ENCODE measurements at regions not wholly inside any gene's neighbourhood (a gene's known extent, or its start where the extent isn't known, plus 50 kb on each side); places are given as distances from the start of the nearest gene placed in this dataset.
"Not testable (repeated sequence)": the region's sequence is repeated elsewhere in the genome, so short reads cannot be mapped to it uniquely, and the experiment has no call there.

DNA sequence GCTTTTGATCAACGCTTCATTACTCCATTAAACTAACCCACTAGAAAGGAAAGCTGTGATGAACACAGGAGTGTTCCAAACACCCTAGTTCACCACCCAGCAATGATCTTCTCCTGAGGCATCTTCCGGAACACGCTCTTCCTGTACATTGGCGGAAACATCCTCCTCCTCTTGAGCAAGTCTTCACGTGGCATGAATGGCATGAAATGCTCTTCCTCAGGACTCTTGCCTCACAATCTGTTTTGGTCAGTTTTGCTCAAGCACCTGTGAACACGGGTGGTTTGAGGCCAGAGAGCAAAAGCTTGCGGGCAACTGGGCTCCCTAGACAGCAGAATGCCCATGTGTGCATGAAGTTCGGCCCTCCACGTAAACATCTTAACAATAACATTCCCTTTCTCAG, 734.2 kb upstream of the SALL3 start:
- no peak for ATAC-seq
- POLR2A ChIA-PET, result no interaction called here
- no peak overlapping the region for H3K27ac Mint-ChIP-seq
- no peak for DNase-seq
- CTCF ChIA-PET, result no interaction called here
- H3K9me3 Mint-ChIP-seq (ENCODE audit: low read depth), result no peaks in the 10 kb centered on the region
- intact Hi-C loops (cut with DNase I, micrococcal nuclease), result no loop called here
- no peak overlapping the region for H3K4me3 Mint-ChIP-seq
- no peaks in the 10 kb centered on the region for H3K27me3 Mint-ChIP-seq
- H3K4me1 Mint-ChIP-seq, result no peaks in the 10 kb centered on the region
- no peaks in the 10 kb centered on the region for H3K36me3 Mint-ChIP-seq (ENCODE audit: low read depth)

DNA sequence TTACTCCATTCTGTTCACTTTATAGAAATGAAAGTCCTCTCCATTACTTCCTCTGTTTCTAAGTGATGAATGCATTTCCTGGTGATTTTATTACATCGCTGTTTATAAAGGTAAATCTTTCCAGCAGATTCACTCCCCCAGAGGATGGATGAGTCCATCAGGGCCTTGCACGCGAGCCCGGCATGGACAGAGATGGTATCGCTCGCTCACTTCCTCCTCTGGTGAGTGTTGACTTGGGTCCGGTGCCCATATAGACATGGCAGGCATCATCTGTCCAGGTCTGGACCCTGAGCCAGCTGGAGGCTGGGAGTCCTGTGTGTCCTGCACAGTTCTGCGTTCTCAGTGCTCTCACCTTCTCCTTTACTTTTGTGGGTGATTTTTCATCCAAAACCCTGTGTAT, 733.6 kb upstream of the SALL3 start:
- intact Hi-C loops (cut with DNase I, micrococcal nuclease), result no loop called here

DNA sequence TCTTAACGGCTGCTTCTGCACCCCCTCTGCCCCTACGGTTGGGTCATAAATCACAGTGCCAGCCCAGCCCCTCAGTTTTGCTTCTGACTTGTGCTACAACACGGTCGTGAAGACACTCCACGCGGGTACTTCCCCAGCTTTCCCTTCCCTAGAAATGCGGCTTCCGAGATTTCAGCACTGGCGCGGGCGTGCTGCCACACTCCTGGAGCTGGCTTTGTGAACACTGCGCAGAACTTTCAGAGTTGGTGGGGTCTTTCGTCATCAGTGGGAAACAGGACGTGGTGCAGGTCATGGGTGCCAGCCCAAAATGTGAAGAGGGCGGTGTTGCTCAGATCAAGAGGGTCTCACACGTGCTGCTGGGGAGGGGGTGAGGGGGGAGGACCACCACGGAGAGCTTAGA, 733.0 kb upstream of the SALL3 start:
- H3K4me3 Mint-ChIP-seq, result no peak overlapping the region
- intact Hi-C loops (cut with DNase I, micrococcal nuclease), result no loop called here
- no peaks in the 10 kb centered on the region for H3K27me3 Mint-ChIP-seq
- H3K9me3 Mint-ChIP-seq (ENCODE audit: low read depth), result no peaks in the 10 kb centered on the region
- no peaks in the 10 kb centered on the region for H3K4me1 Mint-ChIP-seq
- DNase-seq (no peak), ATAC-seq (no peak)
- CTCF ChIA-PET, result no interaction called here
- no peak overlapping the region for H3K27ac Mint-ChIP-seq
- POLR2A ChIA-PET, result no interaction called here
- no peaks in the 10 kb centered on the region for H3K36me3 Mint-ChIP-seq (ENCODE audit: low read depth)

More for the DNA sequence above, 733.6 kb upstream of the SALL3 start:
- ATAC-seq (no peak), DNase-seq (no peak)
- ChIA-PET CTCF (no interaction called here), POLR2A (no interaction called here)
- H3K9me3 Mint-ChIP-seq (ENCODE audit: low read depth), result no peaks in the 10 kb centered on the region
- no peak overlapping the region for H3K27ac Mint-ChIP-seq
- H3K36me3 Mint-ChIP-seq (ENCODE audit: low read depth), result no peaks in the 10 kb centered on the region
- no peak overlapping the region for H3K4me3 Mint-ChIP-seq
- H3K4me1 Mint-ChIP-seq, result no peaks in the 10 kb centered on the region
- H3K27me3 Mint-ChIP-seq, result no peaks in the 10 kb centered on the region

DNA sequence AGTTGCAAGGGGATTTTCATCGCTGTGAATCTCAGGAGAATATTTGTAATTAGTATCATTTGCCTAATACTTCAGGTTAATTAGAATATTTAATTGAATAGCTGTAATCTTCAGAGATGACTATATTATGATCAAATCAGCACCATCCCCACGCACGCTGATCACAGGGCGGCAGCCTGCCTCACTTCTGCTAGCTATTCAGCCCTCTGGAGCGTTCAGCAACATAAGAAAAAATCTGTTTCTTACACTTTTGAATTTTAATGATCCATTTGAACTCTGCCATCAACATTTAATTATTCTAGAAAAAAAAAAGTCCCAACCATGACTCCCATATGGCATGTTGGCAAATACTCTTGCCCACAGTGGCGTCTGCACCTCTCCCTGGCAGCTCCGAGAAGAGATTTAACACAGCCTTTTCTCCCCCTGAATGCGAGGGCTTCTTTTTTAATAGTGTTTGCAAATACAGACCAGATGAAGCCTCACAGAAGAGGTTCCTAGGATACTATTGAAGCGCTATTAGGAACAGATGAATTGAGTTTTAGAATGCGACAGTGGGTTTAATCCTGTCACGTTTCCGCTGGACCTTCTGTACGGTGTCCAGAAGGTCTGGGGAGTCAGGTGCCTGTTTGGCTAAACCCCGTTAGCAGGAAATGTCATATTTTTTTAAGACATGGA, 731.9 kb upstream of the SALL3 start:
- intact Hi-C loops (cut with DNase I, micrococcal nuclease), result no loop called here
- POLR2A ChIA-PET, result no interaction called here
- no peak overlapping the region for H3K4me3 Mint-ChIP-seq
- H3K4me1 Mint-ChIP-seq, result no peaks in the 10 kb centered on the region
- H3K36me3 Mint-ChIP-seq (ENCODE audit: low read depth), result no peaks in the 10 kb centered on the region
- ATAC-seq, result no peak
- no peaks in the 10 kb centered on the region for H3K9me3 Mint-ChIP-seq (ENCODE audit: low read depth)
- CTCF ChIA-PET, result interaction anchor here (0.6 kb wide), 1 partner anchor 711 kb away, joined by 3 read pairs; no protein-coding TSS in a partner anchor
- H3K27me3 Mint-ChIP-seq, result no peaks in the 10 kb centered on the region
- H3K27ac Mint-ChIP-seq, result no peak overlapping the region
- DNase-seq, result no peak

DNA sequence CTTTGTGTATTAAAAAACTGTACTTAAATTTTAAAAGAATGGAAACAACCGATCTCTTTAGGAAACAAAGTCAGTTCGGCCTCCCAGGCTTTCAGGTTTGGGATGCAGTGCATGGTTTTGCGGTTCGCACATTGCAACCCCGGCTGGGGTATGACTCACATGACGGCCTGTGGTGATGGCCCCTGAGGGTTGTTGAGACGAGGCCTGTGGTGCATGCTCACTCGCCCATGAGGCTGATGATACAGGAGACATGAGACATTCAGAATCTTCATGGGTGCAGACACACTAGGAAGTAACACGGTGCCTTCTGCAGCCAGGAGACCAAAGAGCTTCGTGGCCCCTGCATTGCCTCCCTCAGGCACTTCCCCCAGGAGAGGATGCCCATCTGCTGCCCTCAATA, 724.6 kb upstream of the SALL3 start:
- intact Hi-C loops (cut with DNase I, micrococcal nuclease), result no loop called here
- H3K27ac Mint-ChIP-seq, result no peak overlapping the region

DNA sequence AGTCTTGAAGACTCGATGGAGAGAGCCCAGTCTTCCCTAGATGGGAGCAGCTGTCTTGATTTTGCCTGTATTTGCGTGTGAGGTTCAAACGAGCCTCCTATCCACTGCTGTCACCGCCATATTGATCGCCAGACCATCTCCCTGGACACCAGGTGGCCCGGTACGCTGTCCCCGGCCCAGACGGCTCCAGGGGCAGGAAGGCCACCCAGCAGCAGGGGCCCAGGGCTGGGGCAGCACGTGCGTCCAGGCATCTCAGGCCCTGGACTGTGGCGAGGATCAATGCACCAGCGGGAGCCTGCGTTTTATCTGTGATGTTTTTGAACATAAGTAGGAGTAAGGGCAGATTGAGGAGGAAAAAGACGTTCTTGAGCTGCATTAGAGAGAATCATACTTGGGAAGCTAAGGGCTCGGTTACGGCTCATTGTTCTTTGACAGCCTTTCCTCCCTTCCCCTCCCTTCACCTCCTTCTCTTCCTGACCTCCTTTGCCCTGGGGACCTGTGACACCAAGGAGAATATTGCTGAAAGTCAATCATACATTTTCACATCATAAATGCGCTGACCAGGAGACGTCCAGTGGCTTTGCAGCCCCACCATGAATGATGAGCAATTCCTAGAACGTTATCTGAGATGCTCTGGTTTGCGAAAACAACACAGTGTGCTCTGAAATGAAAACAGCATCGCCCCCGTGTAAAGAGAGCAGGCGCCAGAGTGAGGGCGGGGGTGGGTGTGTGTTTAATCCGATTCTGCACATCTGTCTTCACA, 711.2 kb upstream of the SALL3 start:
- intact Hi-C loops (cut with DNase I, micrococcal nuclease), result no loop called here
- Mint-ChIP-seq H3K36me3 (ENCODE audit: low read depth) (no peaks in the 10 kb centered on the region), H3K4me1 (no peaks in the 10 kb centered on the region), H3K27ac (no peak overlapping the region), H3K27me3 (no peaks in the 10 kb centered on the region), H3K4me3 (no peak overlapping the region), H3K9me3 (ENCODE audit: low read depth) (no peaks in the 10 kb centered on the region)
- ATAC-seq (no peak), DNase-seq (no peak)
- CTCF ChIA-PET, result no interaction called here
- POLR2A ChIA-PET, result no interaction called here

More for the DNA sequence above, 724.6 kb upstream of the SALL3 start:
- no peaks in the 10 kb centered on the region for H3K4me1 Mint-ChIP-seq
- ChIA-PET POLR2A (no interaction called here), CTCF (no interaction called here)
- no peak for ATAC-seq
- H3K36me3 Mint-ChIP-seq (ENCODE audit: low read depth), result no peaks in the 10 kb centered on the region
- H3K27me3 Mint-ChIP-seq, result peaks cover 2% of the 10 kb centered on the region
- H3K4me3 Mint-ChIP-seq, result no peak overlapping the region
- H3K9me3 Mint-ChIP-seq (ENCODE audit: low read depth), result no peaks in the 10 kb centered on the region
- no peak for DNase-seq

DNA sequence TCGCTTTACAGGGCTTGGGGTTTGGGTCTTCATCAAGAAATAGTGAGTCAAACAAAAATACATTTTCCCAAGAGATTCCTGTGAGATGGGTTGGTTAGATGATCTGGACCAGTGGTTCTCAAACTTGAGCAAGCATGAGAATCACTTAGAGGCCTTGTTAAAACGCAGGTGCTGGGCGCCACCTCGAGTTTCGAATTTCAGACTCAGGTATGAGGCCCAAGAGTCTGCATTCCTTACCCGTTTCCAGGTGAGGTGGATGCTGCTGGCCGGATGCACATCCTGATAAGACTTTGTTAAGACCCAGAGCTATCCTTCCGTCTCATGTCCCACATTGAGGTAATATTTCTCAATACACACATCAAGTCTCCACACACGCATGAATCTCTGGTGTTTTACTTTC, 707.8 kb upstream of the SALL3 start:
- DNase-seq, result no peak

DNA sequence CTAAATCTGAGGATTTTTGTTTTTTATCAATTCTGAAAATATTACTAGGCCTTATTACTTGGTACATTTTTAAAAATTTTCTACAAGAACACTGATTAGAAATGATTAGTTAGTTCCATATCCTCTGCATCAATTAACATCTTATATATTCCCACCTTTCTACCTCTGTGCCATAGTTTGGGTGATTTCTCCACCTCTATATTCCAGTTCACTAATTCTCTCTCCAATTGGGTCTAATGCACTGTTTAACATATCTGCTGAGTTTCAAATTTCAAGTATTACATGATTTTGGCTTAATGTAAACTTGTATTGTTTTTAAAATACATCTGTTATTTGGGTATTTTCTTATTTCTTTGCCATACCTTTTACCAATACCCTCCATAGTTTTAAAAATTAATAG, 705.7 kb upstream of the SALL3 start:
- DNase-seq, result no peak
- ChIA-PET POLR2A (no interaction called here), CTCF (no interaction called here)
- Mint-ChIP-seq H3K36me3 (ENCODE audit: low read depth) (no peaks in the 10 kb centered on the region), H3K4me3 (no peak overlapping the region), H3K9me3 (ENCODE audit: low read depth) (peaks cover 14% of the 10 kb centered on the region), H3K27ac (no peak overlapping the region), H3K4me1 (no peaks in the 10 kb centered on the region), H3K27me3 (no peaks in the 10 kb centered on the region)
- no peak for ATAC-seq
- intact Hi-C loops (cut with DNase I, micrococcal nuclease), result no loop called here

More for the DNA sequence above, 707.8 kb upstream of the SALL3 start:
- ATAC-seq, result no peak
- Mint-ChIP-seq H3K27me3 (no peaks in the 10 kb centered on the region), H3K9me3 (ENCODE audit: low read depth) (peaks cover 12% of the 10 kb centered on the region), H3K27ac (no peak overlapping the region), H3K4me3 (no peak overlapping the region), H3K4me1 (no peaks in the 10 kb centered on the region), H3K36me3 (ENCODE audit: low read depth) (no peaks in the 10 kb centered on the region)
- CTCF ChIA-PET, result interaction anchor here (0.5 kb wide), 1 partner anchor 137 kb away, joined by 4 read pairs; no protein-coding TSS in a partner anchor
- POLR2A ChIA-PET, result no interaction called here
- intact Hi-C loops (cut with DNase I, micrococcal nuclease), result no loop called here

DNA sequence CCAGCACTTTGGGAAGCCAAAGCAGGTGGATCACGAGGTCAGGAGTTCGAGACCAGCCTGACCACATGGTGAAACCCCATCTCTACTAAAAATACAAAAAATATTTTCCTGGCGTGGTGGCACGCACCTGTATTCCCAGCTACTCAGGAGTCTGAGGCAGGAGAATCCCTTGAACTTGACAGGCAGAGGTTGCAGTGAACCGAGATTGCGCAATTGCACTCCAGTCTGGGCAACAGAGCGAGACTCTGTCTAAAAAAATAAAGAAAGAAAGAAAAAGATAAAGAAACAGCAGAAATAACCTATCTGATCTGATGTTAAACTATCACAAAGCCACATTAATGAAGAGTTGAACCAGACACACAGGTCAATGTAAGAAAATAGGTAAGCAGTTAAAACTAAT, 696.2 kb upstream of the SALL3 start:
- POLR2A ChIA-PET; DNase-seq; H3K4me3 Mint-ChIP-seq; ATAC-seq; H3K36me3 Mint-ChIP-seq (ENCODE audit: low read depth); intact Hi-C loops (cut with DNase I, micrococcal nuclease); H3K27me3 Mint-ChIP-seq; H3K9me3 Mint-ChIP-seq (ENCODE audit: low read depth); H3K27ac Mint-ChIP-seq; CTCF ChIA-PET; H3K4me1 Mint-ChIP-seq: not testable (repeated sequence)

DNA sequence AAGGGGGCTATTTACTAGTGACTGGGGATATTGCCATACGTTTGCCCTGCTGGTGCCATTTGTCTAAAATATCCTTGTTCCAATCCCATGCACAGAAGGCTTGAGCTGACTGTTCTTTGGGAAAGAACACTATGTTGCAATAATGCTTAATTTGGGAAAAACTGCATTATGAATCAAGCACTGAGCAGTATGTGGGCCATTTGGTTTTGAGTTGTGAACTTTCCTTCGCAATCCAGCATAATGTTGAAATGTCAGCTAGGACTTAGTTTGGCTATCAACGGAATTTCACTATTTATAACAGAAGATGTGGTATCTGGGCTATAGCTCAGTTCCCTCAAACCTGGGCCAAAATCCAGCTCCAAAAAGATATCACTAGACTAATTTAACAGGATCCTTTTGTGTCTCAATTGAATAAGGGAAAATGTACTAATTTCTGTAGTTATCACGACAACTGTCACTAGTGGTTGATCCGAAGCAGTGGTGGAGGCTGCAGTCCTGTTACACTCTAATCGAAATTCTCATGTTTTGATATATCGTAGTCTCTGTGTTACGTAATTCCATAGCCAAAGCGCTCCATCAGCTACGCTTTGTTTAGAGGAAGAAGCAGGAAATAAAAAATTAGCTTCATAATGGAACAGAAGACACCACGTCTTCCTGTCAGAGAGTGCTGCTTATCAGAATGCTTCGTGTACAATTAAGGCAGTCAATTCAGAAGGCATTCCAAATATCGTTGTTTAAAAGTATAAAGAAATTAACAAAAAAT, 686.8 kb upstream of the SALL3 start:
- ChIA-PET POLR2A (no interaction called here), CTCF (no interaction called here)
- H3K4me1 Mint-ChIP-seq, result no peaks in the 10 kb centered on the region
- no peak overlapping the region for H3K4me3 Mint-ChIP-seq
- no peaks in the 10 kb centered on the region for H3K36me3 Mint-ChIP-seq (ENCODE audit: low read depth)
- H3K27ac Mint-ChIP-seq, result no peak overlapping the region
- no peaks in the 10 kb centered on the region for H3K9me3 Mint-ChIP-seq (ENCODE audit: low read depth)
- no peak for ATAC-seq
- H3K27me3 Mint-ChIP-seq, result no peaks in the 10 kb centered on the region
- DNase-seq, result no peak
- intact Hi-C loops (cut with DNase I, micrococcal nuclease), result no loop called here

DNA sequence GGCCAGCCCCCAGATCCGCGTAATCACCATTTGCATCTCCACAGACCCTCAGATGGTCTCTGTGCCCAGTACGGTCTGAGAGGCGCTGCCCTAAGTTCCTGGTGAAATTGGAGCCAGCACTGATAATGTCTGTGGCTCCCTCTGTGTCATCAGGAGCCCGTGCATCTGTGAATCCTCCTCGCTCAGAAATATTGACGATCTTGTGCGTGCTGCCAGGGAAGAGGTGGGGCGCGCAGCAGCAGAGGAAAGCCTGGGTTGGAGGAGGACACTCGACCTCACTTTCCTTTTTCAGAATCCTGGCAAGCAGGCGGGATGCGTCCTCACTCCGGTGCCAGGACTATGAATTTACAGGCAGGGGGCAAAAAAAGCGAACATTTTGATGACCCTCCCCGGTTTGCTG, 686.1 kb upstream of the SALL3 start:
- DNase-seq (no peak), ATAC-seq (no peak)
- ChIA-PET POLR2A (no interaction called here), CTCF (no interaction called here)
- intact Hi-C loops (cut with DNase I, micrococcal nuclease), result no loop called here
- Mint-ChIP-seq H3K4me1 (no peaks in the 10 kb centered on the region), H3K4me3 (no peak overlapping the region), H3K9me3 (ENCODE audit: low read depth) (no peaks in the 10 kb centered on the region), H3K27me3 (no peaks in the 10 kb centered on the region), H3K27ac (no peak overlapping the region), H3K36me3 (ENCODE audit: low read depth) (no peaks in the 10 kb centered on the region)

DNA sequence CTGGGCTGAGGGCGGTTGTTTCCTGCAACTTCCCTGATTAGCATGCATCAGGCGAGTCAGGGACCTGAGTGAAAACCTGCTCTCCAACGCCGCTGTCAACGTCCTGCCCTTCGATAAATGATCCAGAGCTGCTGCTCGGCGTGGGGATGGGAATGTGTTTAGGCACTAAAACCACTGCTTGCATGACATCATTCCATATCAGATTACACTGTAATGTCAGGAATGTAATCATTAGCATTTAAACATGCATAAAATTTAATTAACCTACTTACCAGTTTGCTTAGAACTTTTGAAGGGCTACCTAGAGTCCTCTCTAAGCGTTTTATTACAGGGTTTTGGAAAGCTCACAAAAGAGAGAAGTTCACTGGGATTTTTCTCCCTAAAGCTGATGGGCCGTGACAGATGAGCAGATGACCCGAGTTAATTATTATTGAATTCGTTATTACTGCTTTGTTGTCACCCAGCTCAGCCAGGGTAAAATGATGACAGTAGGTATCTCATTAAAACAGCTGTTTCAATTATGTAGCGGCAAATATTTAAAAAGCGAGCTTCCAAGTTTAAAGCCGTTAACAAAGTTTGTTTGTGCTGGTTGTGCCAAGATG, 685.6 kb upstream of the SALL3 start:
- intact Hi-C loops (cut with DNase I, micrococcal nuclease), result no loop called here
- ChIA-PET POLR2A (no interaction called here), CTCF (no interaction called here)
- Mint-ChIP-seq H3K36me3 (ENCODE audit: low read depth) (no peaks in the 10 kb centered on the region), H3K9me3 (ENCODE audit: low read depth) (no peaks in the 10 kb centered on the region), H3K4me3 (no peak overlapping the region), H3K27me3 (no peaks in the 10 kb centered on the region), H3K4me1 (no peaks in the 10 kb centered on the region), H3K27ac (no peak overlapping the region)
- DNase-seq, result no peak
- ATAC-seq, result no peak
